ENCODE measurements at regions not wholly inside any gene's neighbourhood (a gene's known extent, or its start where the extent isn't known, plus 50 kb on each side); places are given as distances from the start of the nearest gene placed in this dataset.

DNA sequence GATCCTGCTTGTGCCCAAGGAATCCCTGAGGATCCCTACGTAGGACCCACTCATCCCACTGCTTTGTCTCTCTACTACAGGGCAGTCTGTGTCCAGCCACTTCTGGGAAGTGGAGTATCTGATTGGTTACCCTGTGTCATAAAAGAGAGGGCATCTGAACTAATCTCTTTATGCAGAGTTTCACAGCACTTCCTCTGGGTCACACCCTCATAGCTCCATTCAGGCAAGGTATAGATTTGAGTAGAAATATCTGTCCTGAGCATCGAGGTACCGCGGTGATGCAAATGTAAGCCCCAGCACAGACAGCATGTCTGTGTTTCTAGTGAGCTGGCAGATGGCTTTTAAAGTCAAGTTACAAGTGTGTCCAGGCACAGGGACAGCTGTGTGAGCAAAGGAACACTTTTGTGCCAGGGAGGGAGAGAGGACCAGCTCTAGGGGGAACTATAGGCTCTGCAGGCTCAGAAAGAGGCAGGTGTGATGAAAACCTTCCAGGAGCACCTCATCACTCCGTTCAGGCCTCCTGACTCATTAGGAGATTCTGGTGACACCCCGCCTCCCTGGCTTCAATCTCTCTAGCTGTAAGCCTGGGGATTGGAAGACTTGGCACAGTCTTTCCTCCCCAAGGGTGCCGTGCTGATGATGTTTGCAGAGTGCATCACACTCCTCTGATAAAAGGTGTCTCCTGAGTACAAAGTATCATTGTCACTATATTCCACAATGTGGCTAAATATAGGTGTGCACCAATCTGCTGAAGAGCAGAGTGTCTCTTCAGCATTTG, 84.3 kb upstream of the UBL3 start:
- Histone ChIP-seq H3K4me3 (ENCODE audit: low read length) (peak overlapping the region; percentile 66), H3K9me3 (ENCODE audit: insufficient read depth, low read length) (no peaks in the 10 kb centered on the region), H3K9ac (ENCODE audit: low read length) (no peak overlapping the region), H3K4me1 (ENCODE audit: low read length) (peaks cover 32% of the 10 kb centered on the region), H4K20me1 (ENCODE audit: insufficient read depth, low read length) (no peaks in the 10 kb centered on the region), H3K79me2 (ENCODE audit: low read length) (no peaks in the 10 kb centered on the region), H3K36me3 (replicated peaks; ENCODE audit: low read depth, low read length) (no peaks in the 10 kb centered on the region), H3K4me2 (ENCODE audit: low read length) (peak overlapping the region; percentile 88), H3K27ac (ENCODE audit: low read length) (peak overlapping the region; percentile 20; the same call in 1 of the 2 replicates), H3K27me3 (ENCODE audit: low read depth, low read length) (peaks cover 13% of the 10 kb centered on the region), H2AFZ (ENCODE audit: low read depth, low read length) (no peak overlapping the region)
- no peak for TF ChIP-seq CTCF (IDR thresholded peaks at IDR 0.05; ENCODE audit: low read depth, low read length)

- Histone ChIP-seq H3K4me2 (ENCODE audit: low read length) (no peak overlapping the region), H3K9ac (ENCODE audit: low read length) (no peak overlapping the region)
These were observed 83.0 kb upstream of the UBL3 start for GRCh38 chr13:29933401-29933800.

DNA sequence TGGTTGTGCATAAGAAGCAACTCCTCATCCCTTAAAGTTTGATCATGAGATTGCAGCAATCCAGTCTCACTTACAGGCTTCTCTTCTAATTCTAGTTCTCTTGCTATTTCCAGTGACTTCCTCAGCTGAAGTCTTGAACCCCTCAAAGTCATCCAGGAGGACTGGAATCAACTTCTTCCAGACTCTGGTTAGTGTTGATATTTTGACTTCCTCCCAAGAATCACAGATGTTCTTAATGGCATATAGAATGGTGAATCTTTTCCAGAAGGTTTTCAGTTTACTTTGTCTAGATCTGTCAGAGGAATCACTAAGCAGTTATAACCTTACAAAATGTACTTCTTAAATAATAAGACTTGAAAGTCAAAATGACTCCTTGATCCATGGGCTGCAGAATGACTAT, 81.3 kb upstream of the UBL3 start:
- no peak overlapping the region for H3K4me2 ChIP-seq (ENCODE audit: low read length)
- H3K36me3 ChIP-seq (replicated peaks; ENCODE audit: low read depth, low read length), result no peaks in the 10 kb centered on the region
- peaks cover 29% of the 10 kb centered on the region for H3K4me1 ChIP-seq (ENCODE audit: low read length)
- TF ChIP-seq CTCF (IDR thresholded peaks at IDR 0.05; ENCODE audit: low read depth, low read length), result no peak
- TF ChIP-seq EZH2phosphoT487 (IDR thresholded peaks at IDR 0.05; ENCODE audit: low read depth), result no peak
- H4K20me1 ChIP-seq (ENCODE audit: insufficient read depth, low read length), result no peaks in the 10 kb centered on the region
- H3K79me2 ChIP-seq (ENCODE audit: low read length), result no peaks in the 10 kb centered on the region
- no peak overlapping the region for H3K4me3 ChIP-seq (ENCODE audit: low read length)
- peaks cover 17% of the 10 kb centered on the region for H3K27me3 ChIP-seq (ENCODE audit: low read depth, low read length)
- no peak overlapping the region for H3K27ac ChIP-seq (ENCODE audit: low read length)
- H2AFZ ChIP-seq (ENCODE audit: low read depth, low read length), result no peak overlapping the region
- no peak overlapping the region for H3K9ac ChIP-seq (ENCODE audit: low read length)
- no peaks in the 10 kb centered on the region for H3K9me3 ChIP-seq (ENCODE audit: insufficient read depth, low read length)

More at GRCh38 chr13:29933401-29933800, 83.0 kb upstream of the UBL3 start:
- H3K4me3 ChIP-seq (ENCODE audit: low read length), result no peak overlapping the region
- TF ChIP-seq CTCF (IDR thresholded peaks at IDR 0.05; ENCODE audit: low read depth, low read length) (no peak), EZH2phosphoT487 (IDR thresholded peaks at IDR 0.05; ENCODE audit: low read depth) (no peak)
- H4K20me1 ChIP-seq (ENCODE audit: insufficient read depth, low read length), result no peaks in the 10 kb centered on the region
- peaks cover 32% of the 10 kb centered on the region for H3K4me1 ChIP-seq (ENCODE audit: low read length)
- no peaks in the 10 kb centered on the region for H3K79me2 ChIP-seq (ENCODE audit: low read length)
- H3K9me3 ChIP-seq (ENCODE audit: insufficient read depth, low read length), result no peaks in the 10 kb centered on the region
- no peaks in the 10 kb centered on the region for H3K36me3 ChIP-seq (replicated peaks; ENCODE audit: low read depth, low read length)
- no peak overlapping the region for H2AFZ ChIP-seq (ENCODE audit: low read depth, low read length)
- peaks cover 21% of the 10 kb centered on the region for H3K27me3 ChIP-seq (ENCODE audit: low read depth, low read length)
- no peak overlapping the region for H3K27ac ChIP-seq (ENCODE audit: low read length)

- no peaks in the 10 kb centered on the region for H3K79me2 ChIP-seq (ENCODE audit: low read length)
- no peak overlapping the region for H3K9ac ChIP-seq (ENCODE audit: low read length)
- no peaks in the 10 kb centered on the region for H4K20me1 ChIP-seq (ENCODE audit: insufficient read depth, low read length)
- no peaks in the 10 kb centered on the region for H3K9me3 ChIP-seq (ENCODE audit: insufficient read depth, low read length)
- H3K4me3 ChIP-seq (ENCODE audit: low read length), result no peak overlapping the region
- H3K4me2 ChIP-seq (ENCODE audit: low read length), result no peak overlapping the region
- no peak overlapping the region for H2AFZ ChIP-seq (ENCODE audit: low read depth, low read length)
- H3K27ac ChIP-seq (ENCODE audit: low read length), result no peak overlapping the region
- no peaks in the 10 kb centered on the region for H3K36me3 ChIP-seq (replicated peaks; ENCODE audit: low read depth, low read length)
- peaks cover 15% of the 10 kb centered on the region for H3K27me3 ChIP-seq (ENCODE audit: low read depth, low read length)
- H3K4me1 ChIP-seq (ENCODE audit: low read length), result peaks cover 5% of the 10 kb centered on the region
- TF ChIP-seq EZH2phosphoT487 (IDR thresholded peaks at IDR 0.05; ENCODE audit: low read depth) (no peak), CTCF (IDR thresholded peaks at IDR 0.05; ENCODE audit: low read depth, low read length) (no peak)
These were observed 78.8 kb upstream of the UBL3 start for GRCh38 chr13:29929062-29929847.
